RKO (cell line): ENCODE measurements at regions not wholly inside any gene's neighbourhood (a gene's known extent, or its start where the extent isn't known, plus 50 kb on each side); places are given as distances from the start of the nearest gene placed in this dataset.

ENCODE experiments used
- DNase-seq: peaks from one replicate; pipeline ENCODE4 v3.0.0-alpha.2; 2016; ENCODE audit warnings: low spot score

DNA sequence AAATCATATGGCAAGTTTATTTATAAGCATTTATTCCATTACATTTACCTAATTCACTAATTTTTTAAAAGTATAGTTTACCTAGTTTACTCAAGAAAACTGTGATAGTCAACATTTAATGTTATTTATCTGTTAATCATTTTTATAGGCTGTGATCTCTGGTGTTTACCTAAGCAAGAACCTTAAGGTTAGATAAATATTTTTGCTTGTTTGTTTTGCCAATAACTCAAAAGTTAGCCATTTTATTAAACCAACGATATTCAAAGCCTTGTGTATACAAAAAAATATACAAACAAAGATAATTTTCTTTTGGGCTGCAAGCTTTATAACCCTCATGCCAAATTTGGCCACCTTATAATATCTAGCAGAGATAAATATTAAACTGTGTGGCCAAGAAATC is 157.3 kb downstream of the SLCO1B3 start:
- DNase-seq: no peak

DNA sequence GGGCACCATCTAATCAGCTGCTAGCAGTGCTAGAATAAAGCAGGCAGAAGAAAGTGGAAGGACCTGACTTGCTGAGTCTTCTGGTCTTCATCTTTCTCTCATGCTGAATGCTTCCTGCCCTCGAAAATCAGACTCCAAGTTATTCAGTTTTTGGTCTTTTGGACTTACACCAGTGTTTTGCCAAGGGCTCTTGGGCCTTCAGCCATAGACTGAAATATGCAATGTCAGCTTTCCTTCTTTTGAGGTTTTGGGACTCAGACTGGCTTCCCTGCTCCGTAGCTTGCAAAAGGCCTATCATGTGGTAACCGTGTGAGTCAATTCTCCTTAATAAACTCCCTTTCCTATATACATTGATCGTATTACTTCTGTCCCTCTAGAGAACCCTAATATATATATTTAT is 159.3 kb downstream of the SLCO1B3 start:
- DNase-seq: no peak

DNA sequence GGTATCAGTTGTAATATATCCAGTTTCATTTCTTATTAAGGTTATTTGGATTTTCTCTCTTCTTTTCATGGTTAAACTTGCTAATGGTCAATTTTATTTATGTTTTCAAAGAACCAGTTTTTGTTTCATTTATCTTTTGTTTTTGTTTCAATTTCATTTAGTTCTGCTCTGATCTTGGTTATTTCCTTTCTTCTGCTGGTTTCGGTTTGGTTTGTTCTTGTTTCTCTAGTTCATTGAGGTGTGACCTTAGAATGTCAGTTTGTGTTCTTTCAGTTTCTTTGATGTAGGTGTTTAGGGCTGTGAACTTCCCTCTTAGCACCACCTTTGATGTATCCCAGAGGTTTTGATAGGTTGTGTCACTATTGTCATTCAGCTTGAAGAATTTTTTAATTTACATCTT is 145.6 kb upstream of the SLCO1B1 start:
- no peak for DNase-seq

DNA sequence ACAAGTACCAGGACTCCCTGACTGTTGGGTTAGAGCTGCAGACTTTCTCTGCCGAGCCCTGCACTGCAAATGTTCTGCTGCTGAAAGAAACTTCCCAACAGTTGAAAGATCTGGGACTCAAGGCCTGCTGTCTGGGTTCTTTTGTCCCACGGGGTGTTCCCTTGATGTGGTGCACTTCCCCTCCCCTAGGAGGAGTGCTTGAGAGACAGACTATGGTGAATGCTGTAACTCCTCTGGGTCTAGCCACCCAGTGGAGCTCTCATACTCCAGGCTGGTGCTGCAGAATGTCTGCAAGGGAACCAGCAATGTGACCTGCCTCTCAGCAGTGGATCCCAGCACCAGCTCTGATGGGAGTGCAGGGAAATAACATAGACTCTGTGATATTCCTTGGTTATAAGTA is 129.2 kb upstream of the SLCO1B1 start:
- no peak for DNase-seq

DNA sequence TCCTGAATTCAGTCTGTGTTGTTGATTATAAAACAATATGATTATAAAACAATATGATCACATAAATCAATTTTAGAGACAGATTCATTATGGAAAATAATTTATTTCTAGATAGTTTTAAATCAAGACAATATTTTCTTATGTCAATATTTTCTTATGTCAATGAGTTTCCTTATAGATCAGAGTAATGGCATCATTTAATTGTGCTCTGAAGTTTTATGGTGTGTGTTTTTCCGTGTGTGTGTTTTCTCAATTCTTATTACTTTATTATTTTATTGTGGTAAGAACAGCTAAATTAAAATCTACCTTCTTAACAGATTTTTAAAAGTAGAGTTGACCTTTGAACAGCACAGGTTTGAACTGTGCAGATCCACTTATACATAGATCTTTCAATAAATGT is 105.3 kb upstream of the SLCO1B1 start:
- DNase-seq: no peak

DNA sequence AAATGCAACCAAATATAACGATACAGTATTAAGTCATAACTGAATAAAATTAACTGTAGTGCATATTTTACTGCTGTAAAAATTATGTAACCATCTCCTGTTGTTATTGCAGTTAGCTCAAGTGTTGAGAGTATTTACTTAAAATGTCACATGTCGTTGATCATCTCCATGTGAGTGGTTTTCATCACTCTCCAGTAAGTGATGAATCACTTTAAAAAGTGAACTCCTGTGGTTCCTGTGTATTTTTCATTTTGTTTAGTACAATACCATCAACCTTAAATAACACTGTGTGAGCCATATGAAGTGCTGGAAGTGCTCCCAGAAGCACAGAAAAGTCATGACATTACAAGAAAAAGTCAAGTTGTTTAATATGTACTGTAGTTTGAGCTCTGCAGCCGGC is 104.7 kb upstream of the SLCO1B1 start:
- DNase-seq: peak; percentile 7

DNA sequence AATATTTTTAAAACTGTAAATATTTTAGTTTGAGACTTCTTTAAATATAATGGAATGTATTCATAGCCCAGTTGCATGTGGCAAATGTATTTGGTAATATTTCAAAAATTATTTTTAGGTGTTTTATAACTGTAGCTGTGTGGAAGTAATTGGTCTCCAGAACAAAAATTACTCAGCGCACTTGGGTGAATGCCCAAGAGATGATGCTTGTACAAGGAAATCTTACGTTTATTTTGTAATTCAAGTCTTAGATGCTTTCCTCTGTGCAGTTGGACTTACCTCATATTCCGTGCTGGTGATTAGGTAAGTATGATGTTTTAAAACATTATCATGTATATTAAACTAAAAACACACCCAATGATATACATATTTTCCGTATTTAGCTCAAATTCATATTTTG is 76.7 kb upstream of the SLCO1B1 start:
- DNase-seq: no peak

DNA sequence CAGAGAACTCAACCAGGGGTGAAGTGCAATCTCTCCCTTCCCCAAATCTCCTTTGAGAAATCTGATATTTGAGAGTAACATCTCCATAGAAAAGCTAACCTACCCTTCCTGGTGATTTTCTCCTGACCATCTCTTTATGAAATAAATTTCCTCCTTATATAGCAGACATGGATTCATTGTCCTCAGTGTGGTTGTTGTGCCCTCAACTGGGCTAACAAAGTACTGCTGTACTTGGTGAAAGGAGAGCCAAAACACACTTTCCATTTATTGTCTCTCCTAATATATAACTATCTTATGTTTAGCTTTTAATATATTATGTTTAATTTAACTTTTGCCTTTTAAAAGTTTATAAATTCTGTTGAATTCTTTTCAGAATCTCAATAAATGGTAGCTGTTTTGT is 65.1 kb upstream of the SLCO1B1 start:
- peak; percentile 30 for DNase-seq

DNA sequence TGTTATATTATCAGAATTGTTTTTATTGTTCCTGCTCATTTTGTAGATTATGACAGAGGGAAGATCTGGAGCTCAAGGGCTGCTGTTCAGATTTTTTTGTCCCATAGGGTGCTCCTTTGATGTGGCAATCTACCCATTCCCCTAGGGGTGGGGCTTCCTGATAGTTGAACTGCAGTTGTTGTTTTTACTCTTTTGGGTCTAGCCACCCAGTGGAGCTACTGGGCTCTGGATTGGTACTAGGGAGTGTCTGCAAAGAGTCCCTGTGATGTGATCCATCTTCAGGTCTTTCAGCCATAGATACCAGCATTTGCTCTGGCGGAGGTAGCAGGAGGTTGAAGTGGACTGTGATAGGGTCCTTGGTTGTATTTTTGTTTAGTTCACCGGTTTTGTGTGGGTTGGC is 57.9 kb upstream of the SLCO1B1 start:
- no peak for DNase-seq

DNA sequence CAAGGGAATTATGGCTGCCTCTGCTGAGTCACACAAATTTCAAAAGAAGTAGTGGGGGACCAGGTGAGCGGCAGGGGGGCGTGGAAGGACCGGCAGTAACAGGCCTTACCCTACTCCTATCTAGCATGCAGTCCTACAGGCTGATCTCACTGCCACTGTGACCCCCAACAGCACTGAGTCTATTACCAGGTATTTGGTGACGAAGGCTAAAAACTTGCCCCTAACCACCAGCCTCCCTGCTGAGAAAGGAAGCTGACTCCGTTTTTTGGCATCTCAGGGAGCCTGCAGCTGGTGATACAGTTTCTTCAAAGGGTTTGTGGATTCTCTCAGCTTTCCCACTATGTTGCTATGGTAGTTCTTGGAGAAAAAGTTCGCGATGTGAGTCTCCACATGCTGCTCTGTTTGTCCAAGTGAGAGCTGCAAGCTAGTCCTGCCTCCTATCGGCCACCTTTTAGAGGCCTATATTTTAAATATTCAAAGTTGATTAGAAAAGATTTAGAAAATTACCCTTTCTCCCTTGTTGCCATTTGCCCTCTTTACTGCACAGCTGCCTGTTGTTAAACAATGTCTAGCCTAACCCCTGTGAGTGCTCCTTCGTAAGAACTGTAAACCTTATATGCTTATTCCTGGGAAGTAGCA is 57.1 kb upstream of the SLCO1B1 start:
- DNase-seq: peak; percentile 48
